ENCODE measurements at regions not wholly inside any gene's neighbourhood (a gene's known extent, or its start where the extent isn't known, plus 50 kb on each side); places are given as distances from the start of the nearest gene placed in this dataset.

- H3K9me3 Mint-ChIP-seq (ENCODE audit: low read depth, unreplicated experiment) = peaks cover 3% of the 10 kb centered on the region
- no peaks in the 10 kb centered on the region for H3K4me1 Mint-ChIP-seq (ENCODE audit: low read depth, unreplicated experiment)
- H3K4me3 Mint-ChIP-seq (ENCODE audit: low read depth, unreplicated experiment) = no peak overlapping the region
- intact Hi-C loops (cut with micrococcal nuclease; ENCODE audit: unreplicated experiment) = no loop called here
- H3K36me3 Mint-ChIP-seq (ENCODE audit: insufficient read depth, unreplicated experiment) = no peaks in the 10 kb centered on the region
- peaks cover 78% of the 10 kb centered on the region for H3K27me3 Mint-ChIP-seq (ENCODE audit: unreplicated experiment)
- H3K27ac Mint-ChIP-seq (ENCODE audit: unreplicated experiment) = no peak overlapping the region
- BruUV-seq (replicated peaks) = no TSS peak
- CTCF ChIA-PET = no interaction called here
- DNase-seq = no peak
- TF ChIP-seq, protein P1, sequence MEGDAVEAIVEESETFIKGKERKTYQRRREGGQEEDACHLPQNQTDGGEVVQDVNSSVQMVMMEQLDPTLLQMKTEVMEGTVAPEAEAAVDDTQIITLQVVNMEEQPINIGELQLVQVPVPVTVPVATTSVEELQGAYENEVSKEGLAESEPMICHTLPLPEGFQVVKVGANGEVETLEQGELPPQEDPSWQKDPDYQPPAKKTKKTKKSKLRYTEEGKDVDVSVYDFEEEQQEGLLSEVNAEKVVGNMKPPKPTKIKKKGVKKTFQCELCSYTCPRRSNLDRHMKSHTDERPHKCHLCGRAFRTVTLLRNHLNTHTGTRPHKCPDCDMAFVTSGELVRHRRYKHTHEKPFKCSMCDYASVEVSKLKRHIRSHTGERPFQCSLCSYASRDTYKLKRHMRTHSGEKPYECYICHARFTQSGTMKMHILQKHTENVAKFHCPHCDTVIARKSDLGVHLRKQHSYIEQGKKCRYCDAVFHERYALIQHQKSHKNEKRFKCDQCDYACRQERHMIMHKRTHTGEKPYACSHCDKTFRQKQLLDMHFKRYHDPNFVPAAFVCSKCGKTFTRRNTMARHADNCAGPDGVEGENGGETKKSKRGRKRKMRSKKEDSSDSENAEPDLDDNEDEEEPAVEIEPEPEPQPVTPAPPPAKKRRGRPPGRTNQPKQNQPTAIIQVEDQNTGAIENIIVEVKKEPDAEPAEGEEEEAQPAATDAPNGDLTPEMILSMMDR (IDR thresholded peaks at IDR 0.05; ENCODE audit: unreplicated experiment) = no peak
Measured at GRCh38 chr7:41882256-41882655, 179.4 kb upstream of the INHBA start.

DNA sequence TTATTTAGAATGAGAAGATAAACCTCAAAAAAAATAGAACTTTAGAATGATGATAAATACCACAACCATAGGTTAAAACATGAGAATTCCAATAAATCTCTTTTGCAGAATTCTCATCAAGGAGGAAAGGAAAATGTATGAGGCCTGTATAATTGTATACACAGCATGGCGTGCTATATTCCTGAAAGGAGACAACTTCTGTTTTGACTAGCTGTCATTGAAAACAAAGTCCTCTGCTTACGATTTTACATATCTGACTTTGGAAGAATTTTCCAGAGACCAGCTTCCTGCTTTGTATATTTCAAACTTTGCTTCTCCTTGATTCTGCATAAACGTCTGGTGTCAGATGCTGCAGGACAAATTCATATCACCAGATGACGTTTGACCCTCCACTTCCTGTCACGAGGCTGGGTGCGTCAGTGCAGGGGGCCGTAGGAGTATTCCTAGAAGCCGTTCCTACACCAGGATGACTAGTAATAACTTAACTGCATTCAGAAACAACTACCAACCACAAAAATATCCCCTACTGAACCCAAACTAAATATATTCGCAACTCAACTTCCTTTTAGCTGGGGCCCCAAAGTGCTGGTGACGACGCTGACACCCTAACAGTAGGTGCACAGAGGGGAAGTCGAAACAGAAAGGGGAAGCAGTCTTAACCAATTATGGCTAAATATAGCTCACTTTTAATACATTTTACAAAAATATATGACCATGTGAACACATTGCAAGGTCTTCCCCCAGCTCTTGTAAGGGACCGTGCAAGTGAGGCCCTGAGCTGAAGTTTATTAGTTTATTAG is 178.6 kb upstream of the INHBA start:
- Mint-ChIP-seq H3K27me3 (ENCODE audit: unreplicated experiment) (peaks cover 78% of the 10 kb centered on the region), H3K4me1 (ENCODE audit: low read depth, unreplicated experiment) (no peaks in the 10 kb centered on the region), H3K36me3 (ENCODE audit: insufficient read depth, unreplicated experiment) (no peaks in the 10 kb centered on the region), H3K27ac (ENCODE audit: unreplicated experiment) (no peak overlapping the region), H3K9me3 (ENCODE audit: low read depth, unreplicated experiment) (peaks cover 3% of the 10 kb centered on the region), H3K4me3 (ENCODE audit: low read depth, unreplicated experiment) (no peak overlapping the region)
- TF ChIP-seq, protein P1 (IDR thresholded peaks at IDR 0.05; ENCODE audit: unreplicated experiment) = no peak
- CTCF ChIA-PET = no interaction called here
- intact Hi-C loops (cut with micrococcal nuclease; ENCODE audit: unreplicated experiment) = no loop called here
- DNase-seq = no peak
- BruUV-seq (replicated peaks) = no TSS peak

DNA sequence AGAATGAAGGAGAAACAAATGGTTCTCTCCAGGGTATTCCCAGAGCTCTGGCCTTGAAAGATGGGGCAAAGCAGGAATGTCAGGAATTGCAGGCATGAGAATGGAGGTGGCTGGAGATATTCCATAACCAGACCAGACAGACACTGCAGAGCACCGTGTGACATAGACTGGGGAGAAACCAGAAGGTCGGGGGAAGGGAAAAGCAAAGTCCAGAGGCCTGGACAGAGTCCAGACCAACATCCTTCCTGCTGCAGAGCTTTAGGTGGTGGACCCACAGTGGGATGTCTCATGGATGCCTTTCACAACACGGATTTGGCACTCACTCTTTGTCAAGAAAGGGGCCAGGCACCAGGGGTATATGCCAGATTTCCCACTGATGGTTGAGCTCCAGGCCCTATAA is 177.2 kb upstream of the INHBA start:
- intact Hi-C loops (cut with micrococcal nuclease; ENCODE audit: unreplicated experiment) = no loop called here
- H3K4me3 Mint-ChIP-seq (ENCODE audit: low read depth, unreplicated experiment) = no peak overlapping the region
- TF ChIP-seq, protein P1 (IDR thresholded peaks at IDR 0.05; ENCODE audit: unreplicated experiment) = no peak
- no TSS peak for BruUV-seq (replicated peaks)
- no peak for DNase-seq
- CTCF ChIA-PET = no interaction called here
- no peaks in the 10 kb centered on the region for H3K4me1 Mint-ChIP-seq (ENCODE audit: low read depth, unreplicated experiment)
- H3K36me3 Mint-ChIP-seq (ENCODE audit: insufficient read depth, unreplicated experiment) = no peaks in the 10 kb centered on the region
- peaks cover 78% of the 10 kb centered on the region for H3K27me3 Mint-ChIP-seq (ENCODE audit: unreplicated experiment)
- H3K27ac Mint-ChIP-seq (ENCODE audit: unreplicated experiment) = no peak overlapping the region
- H3K9me3 Mint-ChIP-seq (ENCODE audit: low read depth, unreplicated experiment) = peaks cover 5% of the 10 kb centered on the region

DNA sequence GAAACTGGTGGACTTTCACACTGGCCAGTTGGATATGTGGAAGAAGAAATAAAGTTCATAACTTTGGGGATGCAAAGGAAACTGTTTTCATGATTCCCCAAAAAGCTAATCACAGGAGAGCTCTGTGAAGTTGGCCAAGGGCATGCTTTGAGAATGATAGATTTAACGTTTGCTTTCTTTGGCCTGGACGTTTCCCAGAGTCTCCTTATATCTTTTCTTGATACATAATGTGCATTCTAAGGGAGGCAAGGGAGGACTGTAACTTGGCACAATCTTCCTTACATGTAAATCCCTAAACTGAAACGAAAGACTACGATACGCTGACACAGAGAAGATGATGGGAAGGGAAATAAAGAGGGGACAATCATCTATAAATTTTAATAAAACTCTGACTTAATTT is 176.5 kb upstream of the INHBA start:
- Mint-ChIP-seq H3K36me3 (ENCODE audit: insufficient read depth, unreplicated experiment) (no peaks in the 10 kb centered on the region), H3K4me3 (ENCODE audit: low read depth, unreplicated experiment) (no peak overlapping the region), H3K27me3 (ENCODE audit: unreplicated experiment) (peaks cover 78% of the 10 kb centered on the region), H3K4me1 (ENCODE audit: low read depth, unreplicated experiment) (no peaks in the 10 kb centered on the region), H3K27ac (ENCODE audit: unreplicated experiment) (no peak overlapping the region), H3K9me3 (ENCODE audit: low read depth, unreplicated experiment) (peaks cover 5% of the 10 kb centered on the region)
- DNase-seq = no peak
- intact Hi-C loops (cut with micrococcal nuclease; ENCODE audit: unreplicated experiment) = no loop called here
- CTCF ChIA-PET = no interaction called here
- TF ChIP-seq, protein P1 (IDR thresholded peaks at IDR 0.05; ENCODE audit: unreplicated experiment) = no peak
- BruUV-seq (replicated peaks) = no TSS peak

Data from Calu3 (cell line).